GM13976 (cell line): ENCODE measurements at regions not wholly inside any gene's neighbourhood (a gene's known extent, or its start where the extent isn't known, plus 50 kb on each side); places are given as distances from the start of the nearest gene placed in this dataset.
A peak's percentile ranks its signal among the peaks of the same experiment; 100 is the strongest.
"Not testable (repeated sequence)": the region's sequence is repeated elsewhere in the genome, so short reads cannot be mapped to it uniquely, and the experiment has no call there.

Experiments used
- DNase-seq: peaks from one replicate; pipeline ENCODE4 v3.0.0; 2012; ENCODE audit warnings: low spot score
- in situ Hi-C: fragments of 300-500 bp; cut with MboI; formaldehyde crosslinking; loops from one replicate; pipeline ENCODE4 v1.12.0; 2022; ENCODE audit warnings: low sequenced_read_pairs, mixed read lengths, inconsistent platforms; ENCODE audit not compliant: unreplicated experiment
- TF ChIP-seq, protein P1 (sequence below): IDR thresholded peaks from 2 replicates; pipeline ENCODE4 v1.5.1; 2012; ENCODE audit warnings: borderline replicate concordance, mild to moderate bottlenecking; ENCODE audit not compliant: insufficient read depth; ENCODE audit errors: extremely low read depth, missing control alignments, control extremely low read depth

DNA sequence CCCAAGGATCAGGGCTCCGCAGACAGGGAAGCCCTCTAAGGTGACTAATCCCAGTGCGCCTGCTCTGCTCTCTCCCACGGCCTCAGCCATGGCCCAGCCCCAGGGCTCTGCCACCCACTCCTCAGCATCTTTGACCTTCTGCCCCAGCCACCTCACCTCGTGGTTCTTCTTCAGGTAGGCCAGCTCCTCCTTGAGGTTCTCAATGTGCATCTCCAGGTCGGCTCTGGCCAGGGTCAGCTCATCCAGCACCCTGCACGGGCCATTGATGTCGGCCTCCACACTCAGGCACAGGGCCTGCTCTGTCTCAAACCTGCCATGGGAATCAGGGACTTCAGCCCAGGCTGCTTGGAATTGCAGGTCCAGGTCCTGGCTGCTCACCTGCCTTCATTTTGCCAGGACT lies 128.4 kb downstream of the TNFRSF13B start:
- DNase-seq, in situ Hi-C loops: not testable (repeated sequence)

- DNase-seq, in situ Hi-C loops: not testable (repeated sequence)
These were observed 129.6 kb downstream of the TNFRSF13B start for GRCh38 chr17:16842346-16842745.

DNA sequence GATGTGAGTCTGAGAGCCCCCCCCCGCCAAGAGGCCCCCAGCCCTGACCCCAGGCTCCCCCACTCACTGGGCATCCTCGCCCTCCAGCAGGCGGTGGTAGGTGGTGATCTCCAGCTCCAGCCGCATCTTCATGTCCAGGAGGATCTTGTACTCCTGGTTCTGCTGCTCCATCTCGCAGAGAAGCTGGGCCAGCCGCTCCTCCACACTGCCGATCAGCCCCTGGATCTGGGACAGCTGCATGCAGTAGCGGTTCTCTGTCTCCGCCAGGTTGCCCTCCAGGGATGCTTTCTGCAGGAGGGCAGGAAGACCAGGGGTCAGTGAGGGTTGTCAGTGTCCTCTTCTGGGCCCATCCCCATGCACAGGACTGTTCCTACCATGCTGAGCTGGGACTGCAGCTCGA lies 130.0 kb downstream of the TNFRSF13B start:
- in situ Hi-C loops: not testable (repeated sequence)

DNA sequence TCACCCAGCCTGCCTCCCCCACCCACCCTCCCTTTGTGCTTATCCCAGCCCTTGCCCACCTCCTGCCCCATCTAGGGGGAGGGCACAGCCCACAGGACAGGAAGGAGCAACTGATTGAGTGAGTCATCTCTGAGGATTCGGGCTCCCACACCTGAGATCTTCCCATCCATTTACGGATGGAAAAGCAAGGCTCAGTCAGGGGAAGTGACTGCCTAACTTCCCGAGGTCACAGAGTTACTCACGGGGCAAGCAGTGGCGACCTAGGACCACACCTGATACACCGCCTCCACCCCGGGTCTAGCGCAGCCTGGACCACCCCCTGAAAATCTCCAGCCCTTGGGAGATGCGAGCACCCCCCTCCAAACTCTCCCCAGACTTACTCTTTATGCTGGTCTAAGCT lies 131.7 kb downstream of the TNFRSF13B start:
- in situ Hi-C loops, DNase-seq: not testable (repeated sequence)

More for the DNA sequence above, 130.0 kb downstream of the TNFRSF13B start:
- DNase-seq: not testable (repeated sequence)

DNA sequence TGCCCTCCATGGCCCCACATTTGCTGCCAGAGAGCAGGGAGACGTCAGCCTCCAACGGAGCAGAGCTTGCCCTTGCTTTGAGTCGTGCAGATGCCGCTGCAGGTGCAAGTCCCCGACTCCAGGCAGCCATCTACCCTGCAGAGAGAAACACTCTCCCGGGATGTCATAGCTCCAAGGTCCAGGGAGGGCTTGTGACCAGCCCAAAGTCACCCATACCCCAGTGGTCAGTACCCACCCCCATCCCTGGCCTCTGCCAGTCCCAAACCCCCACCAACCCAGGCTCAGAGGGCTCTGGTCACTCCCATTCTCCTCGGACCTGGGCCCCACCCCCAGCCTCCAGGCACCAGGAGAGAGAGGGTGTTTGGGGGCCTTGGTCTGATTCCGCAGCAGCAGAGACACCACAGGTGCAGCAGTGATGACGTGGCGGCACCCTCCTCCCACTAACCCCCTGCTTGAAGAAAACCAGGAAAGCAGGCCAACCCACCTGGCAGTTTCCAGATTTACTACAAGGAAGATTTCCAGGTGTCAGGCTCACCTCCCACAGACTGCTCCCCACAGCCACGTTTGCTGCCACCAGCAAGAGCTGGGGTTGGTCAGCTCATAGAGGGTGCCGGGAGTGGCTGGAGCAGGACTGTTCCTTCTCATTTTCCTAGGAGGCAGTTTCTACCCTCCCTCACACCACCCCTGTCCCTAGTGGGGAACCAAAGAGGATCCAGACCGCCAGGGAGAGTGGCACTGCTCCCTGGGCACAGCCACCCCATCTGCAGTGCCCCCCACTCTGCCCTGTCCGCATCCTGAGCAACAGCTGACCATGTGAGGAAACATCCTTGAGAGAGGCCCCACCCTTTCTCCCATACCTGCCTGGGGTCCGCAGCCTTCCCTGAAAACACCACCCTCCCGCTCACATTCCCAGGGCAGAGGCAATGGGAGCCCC lies 132.4 kb downstream of the TNFRSF13B start:
- DNase-seq, in situ Hi-C loops: not testable (repeated sequence)

GRCh38 chr17:16838795-16839194 lies 133.1 kb downstream of the TNFRSF13B start:
- DNase-seq, in situ Hi-C loops: not testable (repeated sequence)

DNA sequence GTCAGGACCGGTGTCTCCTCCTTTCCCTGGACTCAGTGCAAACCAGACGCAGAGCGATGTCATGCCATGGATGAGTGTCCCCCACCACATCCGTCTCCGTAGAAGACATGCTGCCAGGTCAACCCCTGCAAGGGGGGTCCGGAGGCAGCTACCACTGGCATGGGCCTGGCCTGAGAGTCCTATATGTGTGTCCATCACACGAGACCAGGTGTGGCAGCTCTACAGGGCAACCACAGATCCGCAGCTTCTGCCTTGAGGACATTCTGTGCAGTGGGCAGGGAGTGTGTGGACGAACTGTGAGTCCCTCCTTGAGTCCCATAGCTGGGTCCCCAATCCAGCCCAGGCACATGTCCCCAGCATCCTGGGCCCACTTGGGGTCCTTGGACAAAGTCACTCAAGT lies 133.6 kb downstream of the TNFRSF13B start:
- in situ Hi-C loops, DNase-seq: not testable (repeated sequence)

- in situ Hi-C loops, DNase-seq: not testable (repeated sequence)
These were observed 134.3 kb downstream of the TNFRSF13B start for GRCh38 chr17:16837468-16838266.

GRCh38 chr17:16836315-16836915 lies 135.5 kb downstream of the TNFRSF13B start:
- DNase-seq, in situ Hi-C loops: not testable (repeated sequence)

DNA sequence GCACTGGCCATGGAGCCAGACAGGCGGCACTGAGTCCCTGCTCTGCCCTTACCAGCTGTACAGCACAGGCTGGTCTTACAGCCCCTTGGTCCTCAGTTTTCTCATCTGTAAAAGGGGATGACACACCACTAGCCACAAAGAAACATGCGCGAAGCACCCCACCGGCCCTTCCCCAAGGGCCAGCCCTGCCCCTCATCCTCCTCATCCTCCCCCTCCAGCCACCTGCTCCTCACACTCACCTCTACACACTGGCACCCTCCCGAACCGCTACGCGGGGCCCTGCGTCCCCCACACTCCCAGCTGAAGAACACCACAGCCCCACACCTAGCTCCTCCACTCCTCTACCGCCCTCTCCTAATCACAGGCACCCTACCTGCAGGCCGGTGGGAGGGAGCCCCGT lies 138.4 kb downstream of the TNFRSF13B start:
- not testable (repeated sequence) for DNase-seq

DNA sequence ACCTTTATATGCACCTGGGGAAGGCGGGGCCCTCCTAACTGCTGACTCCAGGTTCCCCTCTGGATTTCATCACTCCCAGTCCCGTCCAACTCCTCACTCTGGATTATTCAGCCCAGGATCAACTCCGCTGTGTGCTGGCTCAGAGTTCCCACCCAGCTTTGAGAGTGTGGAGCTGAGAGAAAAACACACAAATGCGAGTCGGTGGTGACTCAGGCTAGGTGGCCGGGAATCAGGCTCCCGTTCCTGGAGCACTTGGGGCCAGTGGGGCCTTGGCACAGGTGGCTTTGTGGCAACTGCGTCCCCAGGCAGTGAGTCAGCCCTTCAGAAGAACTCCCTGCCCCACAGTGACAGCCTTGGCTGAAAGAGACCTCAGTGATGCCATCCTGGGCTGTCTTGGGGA lies 139.1 kb downstream of the TNFRSF13B start:
- in situ Hi-C loops, DNase-seq: not testable (repeated sequence)

More for the DNA sequence above, 138.4 kb downstream of the TNFRSF13B start:
- in situ Hi-C loops: not testable (repeated sequence)

- DNase-seq, in situ Hi-C loops: not testable (repeated sequence)
These were observed 139.7 kb downstream of the TNFRSF13B start for GRCh38 chr17:16832206-16832605.

GRCh38 chr17:16830770-16831169 lies 140.7 kb downstream of the CCDC144A start:
- in situ Hi-C loops, DNase-seq: not testable (repeated sequence)

DNA sequence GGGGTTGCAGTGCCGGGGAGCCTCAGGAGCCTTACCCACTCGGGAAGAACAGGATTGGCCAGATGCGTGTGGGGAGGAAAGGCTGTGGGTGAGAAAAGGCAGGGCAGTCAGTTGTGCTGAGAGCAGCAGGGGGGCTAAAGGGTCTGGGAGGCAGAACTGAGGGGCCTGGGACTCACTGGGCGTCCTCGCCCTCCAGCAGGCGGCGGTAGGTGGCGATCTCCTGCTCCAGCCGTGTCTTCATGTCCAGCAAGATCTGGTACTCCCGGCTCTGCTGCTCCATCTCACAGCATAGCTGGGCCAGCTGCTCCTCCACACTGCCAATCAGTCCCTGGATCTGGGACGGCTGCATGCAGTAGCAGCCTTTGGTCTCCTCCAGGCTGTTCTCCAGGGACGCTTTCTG lies 140.2 kb downstream of the CCDC144A start:
- TF ChIP-seq, protein P1, sequence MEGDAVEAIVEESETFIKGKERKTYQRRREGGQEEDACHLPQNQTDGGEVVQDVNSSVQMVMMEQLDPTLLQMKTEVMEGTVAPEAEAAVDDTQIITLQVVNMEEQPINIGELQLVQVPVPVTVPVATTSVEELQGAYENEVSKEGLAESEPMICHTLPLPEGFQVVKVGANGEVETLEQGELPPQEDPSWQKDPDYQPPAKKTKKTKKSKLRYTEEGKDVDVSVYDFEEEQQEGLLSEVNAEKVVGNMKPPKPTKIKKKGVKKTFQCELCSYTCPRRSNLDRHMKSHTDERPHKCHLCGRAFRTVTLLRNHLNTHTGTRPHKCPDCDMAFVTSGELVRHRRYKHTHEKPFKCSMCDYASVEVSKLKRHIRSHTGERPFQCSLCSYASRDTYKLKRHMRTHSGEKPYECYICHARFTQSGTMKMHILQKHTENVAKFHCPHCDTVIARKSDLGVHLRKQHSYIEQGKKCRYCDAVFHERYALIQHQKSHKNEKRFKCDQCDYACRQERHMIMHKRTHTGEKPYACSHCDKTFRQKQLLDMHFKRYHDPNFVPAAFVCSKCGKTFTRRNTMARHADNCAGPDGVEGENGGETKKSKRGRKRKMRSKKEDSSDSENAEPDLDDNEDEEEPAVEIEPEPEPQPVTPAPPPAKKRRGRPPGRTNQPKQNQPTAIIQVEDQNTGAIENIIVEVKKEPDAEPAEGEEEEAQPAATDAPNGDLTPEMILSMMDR: peak; percentile 13
- DNase-seq, in situ Hi-C loops: not testable (repeated sequence)
